ENCODE measurements at regions not wholly inside any gene's neighbourhood (a gene's known extent, or its start where the extent isn't known, plus 50 kb on each side); places are given as distances from the start of the nearest gene placed in this dataset.

DNA sequence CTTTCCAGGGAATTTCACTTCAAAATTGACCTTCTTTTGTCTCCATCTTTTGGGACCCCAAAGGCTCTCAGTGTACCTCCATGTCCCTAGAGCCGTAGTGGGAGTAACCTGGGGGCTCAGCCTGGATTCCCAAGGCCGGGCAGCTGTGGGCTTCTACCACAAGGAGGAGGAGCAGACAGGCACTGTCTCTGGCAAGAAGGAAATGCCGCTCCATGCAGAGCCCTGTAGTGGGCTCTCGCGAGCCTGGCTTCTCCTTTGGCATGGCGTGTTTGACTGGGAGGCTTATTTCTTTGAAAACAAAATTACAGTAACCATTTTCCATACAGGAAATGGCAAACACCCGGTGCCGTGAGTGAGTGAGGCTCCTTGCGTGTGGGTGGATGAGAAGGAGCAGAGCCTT, 76.8 kb upstream of the FAM180A start:
- TF ChIP-seq, protein P1, sequence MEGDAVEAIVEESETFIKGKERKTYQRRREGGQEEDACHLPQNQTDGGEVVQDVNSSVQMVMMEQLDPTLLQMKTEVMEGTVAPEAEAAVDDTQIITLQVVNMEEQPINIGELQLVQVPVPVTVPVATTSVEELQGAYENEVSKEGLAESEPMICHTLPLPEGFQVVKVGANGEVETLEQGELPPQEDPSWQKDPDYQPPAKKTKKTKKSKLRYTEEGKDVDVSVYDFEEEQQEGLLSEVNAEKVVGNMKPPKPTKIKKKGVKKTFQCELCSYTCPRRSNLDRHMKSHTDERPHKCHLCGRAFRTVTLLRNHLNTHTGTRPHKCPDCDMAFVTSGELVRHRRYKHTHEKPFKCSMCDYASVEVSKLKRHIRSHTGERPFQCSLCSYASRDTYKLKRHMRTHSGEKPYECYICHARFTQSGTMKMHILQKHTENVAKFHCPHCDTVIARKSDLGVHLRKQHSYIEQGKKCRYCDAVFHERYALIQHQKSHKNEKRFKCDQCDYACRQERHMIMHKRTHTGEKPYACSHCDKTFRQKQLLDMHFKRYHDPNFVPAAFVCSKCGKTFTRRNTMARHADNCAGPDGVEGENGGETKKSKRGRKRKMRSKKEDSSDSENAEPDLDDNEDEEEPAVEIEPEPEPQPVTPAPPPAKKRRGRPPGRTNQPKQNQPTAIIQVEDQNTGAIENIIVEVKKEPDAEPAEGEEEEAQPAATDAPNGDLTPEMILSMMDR (IDR thresholded peaks at IDR 0.05): no peak
- TF ChIP-seq POLR2A (IDR thresholded peaks at IDR 0.05) (no peak), EP300 (IDR thresholded peaks at IDR 0.05) (no peak)
